HL-60 (cell line): ENCODE measurements at regions not wholly inside any gene's neighbourhood (a gene's known extent, or its start where the extent isn't known, plus 50 kb on each side); places are given as distances from the start of the nearest gene placed in this dataset.

Experiments
- CTCF ChIP-seq: IDR thresholded peaks from one replicate; pipeline ENCODE4 v1.5.1; 2011; ENCODE audit warnings: low read length, control low read depth, inconsistent platforms; ENCODE audit not compliant: insufficient read depth
- GABPA ChIP-seq: IDR thresholded peaks from 2 replicates; pipeline ENCODE4 v1.6.1; 2012; ENCODE audit warnings: low read depth
- POLR2AphosphoS5 ChIP-seq: IDR thresholded peaks from 2 replicates; pipeline ENCODE4 v1.6.1; 2012; ENCODE audit warnings: low read depth
- REST ChIP-seq: IDR thresholded peaks from 2 replicates; pipeline ENCODE4 v1.6.1; 2012; ENCODE audit warnings: low read depth; ENCODE audit not compliant: insufficient replicate concordance
- SPI1 ChIP-seq: IDR thresholded peaks from 2 replicates; pipeline ENCODE4 v1.6.1; 2012; ENCODE audit warnings: low read depth, mild to moderate bottlenecking, borderline replicate concordance

- TF ChIP-seq CTCF = no peak
- TF ChIP-seq REST = no peak
- TF ChIP-seq POLR2AphosphoS5 = no peak
- no peak for TF ChIP-seq SPI1
- TF ChIP-seq GABPA = no peak
Observed at GRCh38 chr9:556199-556598, 285.3 kb upstream of the DMRT1 start.
